ENCODE measurements at regions not wholly inside any gene's neighbourhood (a gene's known extent, or its start where the extent isn't known, plus 50 kb on each side); places are given as distances from the start of the nearest gene placed in this dataset.
"Not testable (repeated sequence)": the region's sequence is repeated elsewhere in the genome, so short reads cannot be mapped to it uniquely, and the experiment has no call there.

DNA sequence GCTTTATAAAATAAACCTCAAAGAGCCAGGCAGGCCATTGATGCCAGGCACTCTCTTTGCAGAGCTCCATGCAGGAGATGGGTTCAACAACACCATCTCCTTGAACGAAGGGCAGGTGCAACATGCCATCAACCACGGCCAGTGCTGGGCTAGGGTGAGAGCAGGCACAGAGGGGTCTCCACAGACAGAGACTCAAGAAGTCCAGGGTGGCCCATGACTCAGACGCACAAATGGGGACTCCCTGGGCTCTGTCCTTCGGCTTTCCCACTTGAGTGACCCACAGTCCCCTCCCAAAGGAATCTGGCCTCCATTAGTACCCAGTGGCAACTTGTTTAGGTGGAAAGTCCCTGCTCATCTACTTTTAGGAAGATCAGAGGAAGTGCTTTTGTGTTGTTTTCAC, 124.4 kb upstream of the PZP start:
- POLR2A ChIA-PET, result no interaction called here
- CTCF ChIA-PET, result interaction anchor here (1.3 to 6.2 kb wide), 6 partner anchors 9 to 375 kb away, joined by 3 to 36 read pairs (median 16); no protein-coding TSS in a partner anchor
- TF ChIP-seq, protein P1, sequence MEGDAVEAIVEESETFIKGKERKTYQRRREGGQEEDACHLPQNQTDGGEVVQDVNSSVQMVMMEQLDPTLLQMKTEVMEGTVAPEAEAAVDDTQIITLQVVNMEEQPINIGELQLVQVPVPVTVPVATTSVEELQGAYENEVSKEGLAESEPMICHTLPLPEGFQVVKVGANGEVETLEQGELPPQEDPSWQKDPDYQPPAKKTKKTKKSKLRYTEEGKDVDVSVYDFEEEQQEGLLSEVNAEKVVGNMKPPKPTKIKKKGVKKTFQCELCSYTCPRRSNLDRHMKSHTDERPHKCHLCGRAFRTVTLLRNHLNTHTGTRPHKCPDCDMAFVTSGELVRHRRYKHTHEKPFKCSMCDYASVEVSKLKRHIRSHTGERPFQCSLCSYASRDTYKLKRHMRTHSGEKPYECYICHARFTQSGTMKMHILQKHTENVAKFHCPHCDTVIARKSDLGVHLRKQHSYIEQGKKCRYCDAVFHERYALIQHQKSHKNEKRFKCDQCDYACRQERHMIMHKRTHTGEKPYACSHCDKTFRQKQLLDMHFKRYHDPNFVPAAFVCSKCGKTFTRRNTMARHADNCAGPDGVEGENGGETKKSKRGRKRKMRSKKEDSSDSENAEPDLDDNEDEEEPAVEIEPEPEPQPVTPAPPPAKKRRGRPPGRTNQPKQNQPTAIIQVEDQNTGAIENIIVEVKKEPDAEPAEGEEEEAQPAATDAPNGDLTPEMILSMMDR (IDR thresholded peaks at IDR 0.05; ENCODE audit: insufficient read depth, low read length, missing control alignments), result no peak
- DNase-seq (ENCODE audit: low read depth, low spot score), result no peak
- H3K4me3 ChIP-seq (ENCODE audit: low read depth, low read length), result no peak overlapping the region

DNA sequence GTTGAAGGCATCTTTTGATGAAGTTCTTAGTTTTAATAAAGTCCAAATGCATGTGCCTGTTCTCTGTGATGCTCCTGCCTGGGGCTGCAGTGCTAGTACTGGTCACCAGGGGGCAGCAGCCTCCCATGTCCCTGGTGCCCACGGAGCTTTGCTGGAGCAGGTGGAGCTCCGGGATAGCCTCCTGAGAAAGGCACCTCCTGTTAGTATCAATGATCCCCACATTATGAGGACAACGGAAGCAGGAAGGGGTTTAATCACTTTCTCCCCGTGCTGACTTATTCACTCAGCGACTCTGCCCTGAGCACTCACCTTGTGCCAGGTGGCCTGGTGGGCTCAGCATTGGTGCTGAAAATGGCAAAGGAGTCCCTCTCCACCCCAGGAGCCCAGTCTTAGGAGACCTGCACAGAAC, 123.0 kb upstream of the PZP start:
- POLR2A ChIA-PET, result no interaction called here
- TF ChIP-seq, protein P1 (IDR thresholded peaks at IDR 0.05; ENCODE audit: insufficient read depth, low read length, missing control alignments), result peak; percentile 96
- H3K4me3 ChIP-seq (ENCODE audit: low read depth, low read length), result no peak overlapping the region
- no peak for DNase-seq (ENCODE audit: low read depth, low spot score)
- CTCF ChIA-PET, result interaction anchor here (0.7 to 6.2 kb wide), 10 partner anchors 10 to 413 kb away, joined by 3 to 36 read pairs (median 4); no protein-coding TSS in a partner anchor

DNA sequence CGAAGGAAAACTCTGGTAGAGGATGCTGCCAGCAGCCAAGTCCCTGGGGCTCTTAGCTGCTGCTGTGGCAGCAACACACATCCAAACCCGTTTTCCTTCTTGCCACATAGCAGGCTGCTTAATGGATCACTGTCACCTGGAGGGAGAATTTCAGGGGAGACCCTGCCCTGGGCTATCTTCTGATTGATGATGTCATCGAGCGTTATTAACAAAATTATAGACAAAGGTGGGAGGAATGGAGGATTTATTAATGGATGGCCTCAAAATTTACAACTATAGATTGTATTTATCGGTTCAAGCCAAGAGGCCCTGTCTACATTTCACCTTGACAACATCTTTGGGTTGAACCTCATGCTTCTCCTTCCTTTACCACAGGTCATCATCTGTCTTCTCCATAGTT, 120.8 kb upstream of the PZP start:
- DNase-seq (ENCODE audit: low read depth, low spot score), result no peak
- TF ChIP-seq, protein P1 (IDR thresholded peaks at IDR 0.05; ENCODE audit: insufficient read depth, low read length, missing control alignments), result no peak
- ChIA-PET POLR2A (no interaction called here), CTCF (interaction anchor here (1.4 to 6.2 kb wide), 3 partner anchors 12 to 140 kb away, joined by 4 to 36 read pairs (median 31); no protein-coding TSS in a partner anchor)
- no peak overlapping the region for H3K4me3 ChIP-seq (ENCODE audit: low read depth, low read length)

DNA sequence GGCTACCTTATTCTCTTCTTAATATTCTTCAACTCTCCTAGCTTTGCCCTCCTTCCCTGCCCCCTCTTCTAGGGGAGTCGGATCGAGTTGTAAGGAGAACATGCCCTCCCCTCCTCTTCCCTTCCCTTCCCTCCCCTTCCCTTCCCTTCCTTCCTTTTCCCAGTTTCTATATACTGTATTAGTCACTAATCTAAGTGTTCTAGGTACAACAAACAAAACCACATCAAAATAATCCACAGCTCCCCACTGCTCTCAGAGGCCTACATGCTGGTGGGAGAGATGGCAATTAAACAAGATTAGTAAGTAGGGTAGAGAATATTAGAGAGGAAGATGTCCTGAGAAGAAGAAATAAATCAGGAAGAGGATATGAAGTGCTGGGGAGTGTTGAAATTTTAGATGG, 119.9 kb upstream of the PZP start:
- no peak for DNase-seq (ENCODE audit: low read depth, low spot score)
- POLR2A ChIA-PET, result no interaction called here
- CTCF ChIA-PET, result interaction anchor here (1.4 kb wide), 1 partner anchor 13 kb away, joined by 4 read pairs; no protein-coding TSS in a partner anchor
- no peak overlapping the region for H3K4me3 ChIP-seq (ENCODE audit: low read depth, low read length)
- TF ChIP-seq, protein P1 (IDR thresholded peaks at IDR 0.05; ENCODE audit: insufficient read depth, low read length, missing control alignments), result no peak

DNA sequence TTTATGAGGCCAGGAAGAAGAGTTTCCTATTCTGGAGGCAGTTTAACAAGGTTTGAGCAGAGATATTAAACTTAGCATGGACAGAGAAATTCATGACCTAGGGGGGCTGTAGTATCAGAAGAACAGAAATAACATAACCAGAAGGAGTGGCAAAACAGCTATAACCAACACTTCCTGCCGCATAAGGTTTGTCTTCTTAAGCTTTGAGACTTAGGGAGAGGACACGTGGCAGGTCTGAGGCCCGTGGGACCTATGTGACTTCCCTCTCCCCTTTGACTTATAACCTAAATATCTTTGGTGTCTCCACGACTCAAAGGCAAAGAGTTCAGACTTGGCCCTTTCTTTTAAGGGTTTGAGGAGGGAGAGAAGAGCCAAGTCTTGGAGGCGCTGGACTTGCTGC, 119.1 kb upstream of the PZP start:
- no peak for DNase-seq (ENCODE audit: low read depth, low spot score)
- H3K4me3 ChIP-seq (ENCODE audit: low read depth, low read length), result no peak overlapping the region
- TF ChIP-seq, protein P1 (IDR thresholded peaks at IDR 0.05; ENCODE audit: insufficient read depth, low read length, missing control alignments), result no peak
- ChIA-PET POLR2A (no interaction called here), CTCF (interaction anchor here (1.2 kb wide), 1 partner anchor 45 kb away, joined by 4 read pairs; no protein-coding TSS in a partner anchor)

DNA sequence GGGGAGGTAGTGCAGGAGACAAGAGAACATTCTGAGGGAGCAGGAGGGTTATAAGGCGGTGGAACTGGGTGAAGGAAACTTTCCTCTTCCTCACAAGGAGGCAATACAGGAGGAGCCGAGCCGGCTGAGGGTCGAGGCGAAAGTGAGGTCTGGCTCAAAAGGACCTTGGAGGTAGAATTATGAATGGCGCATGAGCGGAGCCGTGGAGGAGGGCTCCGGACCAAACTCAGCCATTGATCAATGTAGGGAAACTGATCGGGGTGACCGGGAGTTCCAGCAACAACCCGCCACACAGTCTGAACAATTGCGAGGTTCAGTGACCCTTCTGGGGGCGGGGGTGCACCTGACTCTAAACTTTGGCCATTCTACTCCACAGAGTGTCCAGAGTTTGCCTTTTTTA, 118.7 kb upstream of the PZP start:
- H3K4me3 ChIP-seq (ENCODE audit: low read depth, low read length); POLR2A ChIA-PET; DNase-seq (ENCODE audit: low read depth, low spot score): not testable (repeated sequence)
- CTCF ChIA-PET, result interaction anchor here (1.2 kb wide), 2 partner anchors 43 to 45 kb away, joined by 3 to 4 read pairs; no protein-coding TSS in a partner anchor

DNA sequence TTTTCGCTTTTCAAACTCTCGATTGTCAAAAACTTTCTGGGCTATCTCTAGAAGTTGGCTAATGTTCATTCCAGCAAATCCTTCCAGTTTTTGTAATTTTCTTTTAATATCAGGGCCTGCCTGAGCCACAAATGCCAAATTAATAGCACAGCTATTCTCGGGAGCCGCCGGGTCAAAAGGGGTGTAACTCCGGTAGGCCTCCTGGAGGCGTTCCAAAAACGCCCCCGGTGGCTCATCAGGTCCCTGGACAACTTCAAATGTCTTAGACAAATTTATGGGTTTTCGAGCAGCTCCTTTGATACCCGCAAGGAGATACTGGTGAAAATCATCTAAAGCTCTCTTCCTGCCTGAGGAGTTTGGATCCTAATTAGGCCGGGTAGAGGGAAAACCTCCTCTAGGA, 117.9 kb upstream of the PZP start:
- TF ChIP-seq, protein P1 (IDR thresholded peaks at IDR 0.05; ENCODE audit: insufficient read depth, low read length, missing control alignments), result no peak
- CTCF ChIA-PET, result interaction anchor here (1.2 kb wide), 1 partner anchor 44 kb away, joined by 3 read pairs; no protein-coding TSS in a partner anchor
- POLR2A ChIA-PET, result no interaction called here
- DNase-seq (ENCODE audit: low read depth, low spot score), result no peak
- no peak overlapping the region for H3K4me3 ChIP-seq (ENCODE audit: low read depth, low read length)

Measured in AG04449 (cell line).